ENCODE measurements at regions not wholly inside any gene's neighbourhood (a gene's known extent, or its start where the extent isn't known, plus 50 kb on each side); places are given as distances from the start of the nearest gene placed in this dataset.

GRCh38 chr6:169884158-169884557 lies 132.7 kb downstream of the ERMARD start:
- Histone ChIP-seq H3K79me1 (ENCODE audit: low read depth, low read length) (no peaks in the 10 kb centered on the region), H3K4me3 (ENCODE audit: low read length in 2 of 2) (no peak overlapping the region), H3K9me3 (replicated peaks in 1 of 2; ENCODE audit: control insufficient read depth in 2 of 2, insufficient read depth in 1 of 2, low read depth in 1 of 2, low read length in 2 of 2) (peaks cover 0 to 3% of the 10 kb centered on the region in 2 donors), H3K4me2 (ENCODE audit: insufficient read depth, low read length, poor library complexity, severe bottlenecking) (no peak overlapping the region), H3K4ac (ENCODE audit: low read length) (no peak overlapping the region), H4K8ac (ENCODE audit: low read depth, low read length) (no peak overlapping the region), H2AK5ac (ENCODE audit: low read depth, low read length) (no peak overlapping the region), H3K23ac (ENCODE audit: low read depth, low read length, poor library complexity) (no peak overlapping the region), H2BK15ac (ENCODE audit: low read length) (no peak overlapping the region), H2BK5ac (ENCODE audit: low read length) (no peak overlapping the region), H3K27ac (replicated peaks; ENCODE audit: low read length) (no peak overlapping the region), H2BK12ac (ENCODE audit: low read length) (no peak overlapping the region), H4K91ac (ENCODE audit: low read depth, low read length, poor library complexity) (no peak overlapping the region), H3K36me3 (replicated peaks in 1 of 2; ENCODE audit: control insufficient read depth in 2 of 2, insufficient read depth in 2 of 2, low read length in 2 of 2) (no peaks in the 10 kb centered on the region), H3K14ac (ENCODE audit: low read length) (no peak overlapping the region), H3K27me3 (ENCODE audit: control insufficient read depth in 3 of 3, insufficient read depth in 3 of 3, low read depth in 1 of 3, low read length in 3 of 3) (peaks cover 0 to 16% (median 0%) of the 10 kb centered on the region in 3 experiments), H3K4me1 (ENCODE audit: control insufficient read depth in 2 of 2, insufficient read depth in 1 of 2, low read depth in 1 of 2, low read length in 2 of 2) (peaks cover 0 to 1% of the 10 kb centered on the region in 2 donors), H2BK120ac (ENCODE audit: low read depth, low read length) (no peak overlapping the region), H3K18ac (ENCODE audit: low read length) (no peak overlapping the region), H3K9ac (ENCODE audit: low read depth, low read length, poor library complexity) (no peak overlapping the region), H2AFZ (ENCODE audit: low read length) (no peak overlapping the region)
- no peak for DNase-seq (ENCODE audit: low spot score)
- no CpG with 5 or more reads among the region's 6 CpGs for WGBS, 2 donors (ENCODE audit: extremely low coverage in 2 of 2, insufficient read length in 2 of 2, insufficient replicate concordance in 1 of 2)

- Histone ChIP-seq H2BK120ac (ENCODE audit: low read depth, low read length) (no peak overlapping the region), H4K91ac (ENCODE audit: low read depth, low read length, poor library complexity) (no peak overlapping the region), H2BK12ac (ENCODE audit: low read length) (no peak overlapping the region), H2BK5ac (ENCODE audit: low read length) (no peak overlapping the region), H3K4me1 (ENCODE audit: control insufficient read depth in 2 of 2, insufficient read depth in 1 of 2, low read depth in 1 of 2, low read length in 2 of 2) (peaks cover 0 to 3% of the 10 kb centered on the region in 2 donors), H3K18ac (ENCODE audit: low read length) (no peak overlapping the region), H3K4me2 (ENCODE audit: insufficient read depth, low read length, poor library complexity, severe bottlenecking) (no peak overlapping the region), H3K23ac (ENCODE audit: low read depth, low read length, poor library complexity) (no peak overlapping the region), H3K14ac (ENCODE audit: low read length) (no peak overlapping the region), H2BK15ac (ENCODE audit: low read length) (no peak overlapping the region), H4K8ac (ENCODE audit: low read depth, low read length) (no peak overlapping the region), H3K27me3 (ENCODE audit: control insufficient read depth in 3 of 3, insufficient read depth in 3 of 3, low read depth in 1 of 3, low read length in 3 of 3) (peaks cover 0 to 18% (median 0%) of the 10 kb centered on the region in 3 experiments), H3K36me3 (replicated peaks in 1 of 2; ENCODE audit: control insufficient read depth in 2 of 2, insufficient read depth in 2 of 2, low read length in 2 of 2) (no peaks in the 10 kb centered on the region), H2AFZ (ENCODE audit: low read length) (no peak overlapping the region), H3K79me1 (ENCODE audit: low read depth, low read length) (no peaks in the 10 kb centered on the region), H2AK5ac (ENCODE audit: low read depth, low read length) (peak overlapping the region; percentile 42), H3K4ac (ENCODE audit: low read length) (no peak overlapping the region), H3K9ac (ENCODE audit: low read depth, low read length, poor library complexity) (no peak overlapping the region), H3K4me3 (ENCODE audit: low read length in 2 of 2) (no peak overlapping the region), H3K9me3 (replicated peaks in 1 of 2; ENCODE audit: control insufficient read depth in 2 of 2, insufficient read depth in 1 of 2, low read depth in 1 of 2, low read length in 2 of 2) (peaks cover 0 to 3% of the 10 kb centered on the region in 2 donors), H3K27ac (replicated peaks; ENCODE audit: low read length) (no peak overlapping the region)
- no CpG with 5 or more reads among the region's 10 CpGs for WGBS, 2 donors (ENCODE audit: extremely low coverage in 2 of 2, insufficient read length in 2 of 2, insufficient replicate concordance in 1 of 2)
- DNase-seq (ENCODE audit: low spot score), result no peak
Observed at GRCh38 chr6:169883316-169883715, 131.9 kb downstream of the ERMARD start.

DNA sequence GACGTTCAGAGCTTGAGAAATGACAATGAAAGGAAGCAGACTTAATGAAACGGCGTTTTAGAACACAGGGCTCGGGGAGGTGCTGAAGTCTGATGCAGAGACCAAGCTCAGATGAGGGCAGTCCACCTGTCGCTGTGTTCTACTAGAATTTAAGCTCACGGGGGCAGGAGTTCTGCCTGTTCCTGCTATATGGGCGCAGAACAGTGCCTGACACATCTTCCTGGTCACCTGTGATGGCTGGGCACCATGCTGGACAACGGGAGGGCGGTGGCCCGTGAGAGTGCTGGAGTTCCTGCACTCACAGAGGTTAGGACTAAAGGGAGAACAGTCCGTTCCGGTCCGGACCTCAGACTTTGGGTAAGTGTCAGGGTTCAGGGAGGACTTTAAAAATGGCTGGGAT lies 130.6 kb downstream of the ERMARD start:
- peaks cover 0 to 18% (median 0%) of the 10 kb centered on the region in 3 experiments for H3K27me3 ChIP-seq (ENCODE audit: control insufficient read depth in 3 of 3, insufficient read depth in 3 of 3, low read depth in 1 of 3, low read length in 3 of 3)
- no peak overlapping the region for H2BK120ac ChIP-seq (ENCODE audit: low read depth, low read length)
- H3K9ac ChIP-seq (ENCODE audit: low read depth, low read length, poor library complexity), result no peak overlapping the region
- WGBS, 2 donors (ENCODE audit: extremely low coverage in 2 of 2, insufficient read length in 2 of 2, insufficient replicate concordance in 1 of 2), result no CpG with 5 or more reads among the region's 13 CpGs
- peaks cover 0 to 3% of the 10 kb centered on the region in 2 donors for H3K9me3 ChIP-seq (replicated peaks in 1 of 2; ENCODE audit: control insufficient read depth in 2 of 2, insufficient read depth in 1 of 2, low read depth in 1 of 2, low read length in 2 of 2)
- H3K4ac ChIP-seq (ENCODE audit: low read length), result no peak overlapping the region
- H3K4me3 ChIP-seq (ENCODE audit: low read length in 2 of 2), result no peak overlapping the region
- no peak overlapping the region for H4K8ac ChIP-seq (ENCODE audit: low read depth, low read length)
- H3K4me2 ChIP-seq (ENCODE audit: insufficient read depth, low read length, poor library complexity, severe bottlenecking), result no peak overlapping the region
- no peak overlapping the region for H3K23ac ChIP-seq (ENCODE audit: low read depth, low read length, poor library complexity)
- H2AFZ ChIP-seq (ENCODE audit: low read length), result no peak overlapping the region
- H3K14ac ChIP-seq (ENCODE audit: low read length), result no peak overlapping the region
- H3K27ac ChIP-seq (replicated peaks; ENCODE audit: low read length), result no peak overlapping the region
- no peak overlapping the region for H2AK5ac ChIP-seq (ENCODE audit: low read depth, low read length)
- H3K18ac ChIP-seq (ENCODE audit: low read length), result no peak overlapping the region
- no peak overlapping the region for H4K91ac ChIP-seq (ENCODE audit: low read depth, low read length, poor library complexity)
- no peak overlapping the region for H2BK12ac ChIP-seq (ENCODE audit: low read length)
- DNase-seq (ENCODE audit: low spot score), result no peak
- H3K36me3 ChIP-seq (replicated peaks in 1 of 2; ENCODE audit: control insufficient read depth in 2 of 2, insufficient read depth in 2 of 2, low read length in 2 of 2), result no peaks in the 10 kb centered on the region
- H3K4me1 ChIP-seq (ENCODE audit: control insufficient read depth in 2 of 2, insufficient read depth in 1 of 2, low read depth in 1 of 2, low read length in 2 of 2), result peaks cover 0 to 1% of the 10 kb centered on the region in 2 donors
- H2BK15ac ChIP-seq (ENCODE audit: low read length), result no peak overlapping the region
- H2BK5ac ChIP-seq (ENCODE audit: low read length), result no peak overlapping the region
- H3K79me1 ChIP-seq (ENCODE audit: low read depth, low read length), result no peaks in the 10 kb centered on the region

- Histone ChIP-seq H4K91ac (ENCODE audit: low read depth, low read length, poor library complexity) (no peak overlapping the region), H3K14ac (ENCODE audit: low read length) (no peak overlapping the region), H3K36me3 (replicated peaks in 1 of 2; ENCODE audit: control insufficient read depth in 2 of 2, insufficient read depth in 2 of 2, low read length in 2 of 2) (no peaks in the 10 kb centered on the region), H3K18ac (ENCODE audit: low read length) (no peak overlapping the region), H3K79me1 (ENCODE audit: low read depth, low read length) (no peaks in the 10 kb centered on the region), H2BK15ac (ENCODE audit: low read length) (no peak overlapping the region), H2BK120ac (ENCODE audit: low read depth, low read length) (no peak overlapping the region), H3K4me2 (ENCODE audit: insufficient read depth, low read length, poor library complexity, severe bottlenecking) (no peak overlapping the region), H4K8ac (ENCODE audit: low read depth, low read length) (no peak overlapping the region), H2AFZ (ENCODE audit: low read length) (no peak overlapping the region), H3K23ac (ENCODE audit: low read depth, low read length, poor library complexity) (no peak overlapping the region), H3K4me1 (ENCODE audit: control insufficient read depth in 2 of 2, insufficient read depth in 1 of 2, low read depth in 1 of 2, low read length in 2 of 2) (peaks cover 0 to 1% of the 10 kb centered on the region in 2 donors), H3K27ac (replicated peaks; ENCODE audit: low read length) (no peak overlapping the region), H2BK5ac (ENCODE audit: low read length) (no peak overlapping the region), H3K27me3 (ENCODE audit: control insufficient read depth in 3 of 3, insufficient read depth in 3 of 3, low read depth in 1 of 3, low read length in 3 of 3) (peaks cover 0 to 14% (median 0%) of the 10 kb centered on the region in 3 experiments), H3K9me3 (replicated peaks in 1 of 2; ENCODE audit: control insufficient read depth in 2 of 2, insufficient read depth in 1 of 2, low read depth in 1 of 2, low read length in 2 of 2) (peaks cover 0 to 3% of the 10 kb centered on the region in 2 donors), H2AK5ac (ENCODE audit: low read depth, low read length) (no peak overlapping the region), H2BK12ac (ENCODE audit: low read length) (no peak overlapping the region), H3K4me3 (ENCODE audit: low read length in 2 of 2) (peak overlapping the region in 1 of 2 donors; percentile 41), H3K4ac (ENCODE audit: low read length) (no peak overlapping the region), H3K9ac (ENCODE audit: low read depth, low read length, poor library complexity) (no peak overlapping the region)
- no peak for DNase-seq (ENCODE audit: low spot score)
- WGBS, 2 donors (ENCODE audit: extremely low coverage in 2 of 2, insufficient read length in 2 of 2, insufficient replicate concordance in 1 of 2), result no CpG with 5 or more reads among the region's 10 CpGs
Observed at GRCh38 chr6:169881398-169881797, 130.0 kb downstream of the ERMARD start.
